ENCODE measurements at regions not wholly inside any gene's neighbourhood (a gene's known extent, or its start where the extent isn't known, plus 50 kb on each side); places are given as distances from the start of the nearest gene placed in this dataset.

GRCh38 chr2:15681089-15681885 lies 89.6 kb downstream of the DDX1 start:
- no peak for DNase-seq
- Histone ChIP-seq H3K27me3 (ENCODE audit: insufficient read depth, low read depth, severe bottlenecking) (no peaks in the 10 kb centered on the region), H3K27ac (no peak overlapping the region), H3K4me3 (ENCODE audit: low read depth, low read length) (no peak overlapping the region), H3K9me3 (ENCODE audit: severe bottlenecking) (peaks cover 5% of the 10 kb centered on the region), H3K36me3 (no peaks in the 10 kb centered on the region)
- TF ChIP-seq CTCF (IDR thresholded peaks at IDR 0.05; ENCODE audit: low read depth, low read length), result no peak

GRCh38 chr2:15682354-15682753 lies 90.7 kb downstream of the DDX1 start:
- TF ChIP-seq CTCF (IDR thresholded peaks at IDR 0.05; ENCODE audit: low read depth, low read length), result no peak
- Histone ChIP-seq H3K9me3 (ENCODE audit: severe bottlenecking) (peaks cover 5% of the 10 kb centered on the region), H3K27me3 (ENCODE audit: insufficient read depth, low read depth, severe bottlenecking) (no peaks in the 10 kb centered on the region), H3K4me3 (ENCODE audit: low read depth, low read length) (no peak overlapping the region), H3K36me3 (no peaks in the 10 kb centered on the region), H3K27ac (no peak overlapping the region)
- DNase-seq, result no peak

GRCh38 chr2:15684161-15685039 lies 92.7 kb downstream of the DDX1 start:
- Histone ChIP-seq H3K9me3 (ENCODE audit: severe bottlenecking) (peaks cover 4% of the 10 kb centered on the region), H3K27ac (no peak overlapping the region), H3K36me3 (no peaks in the 10 kb centered on the region), H3K27me3 (ENCODE audit: insufficient read depth, low read depth, severe bottlenecking) (no peaks in the 10 kb centered on the region), H3K4me3 (ENCODE audit: low read depth, low read length) (no peak overlapping the region)
- DNase-seq, result no peak
- TF ChIP-seq CTCF (IDR thresholded peaks at IDR 0.05; ENCODE audit: low read depth, low read length), result no peak

- Histone ChIP-seq H3K27ac (no peak overlapping the region), H3K4me3 (ENCODE audit: low read depth, low read length) (no peak overlapping the region), H3K9me3 (ENCODE audit: severe bottlenecking) (peaks cover 3% of the 10 kb centered on the region), H3K27me3 (ENCODE audit: insufficient read depth, low read depth, severe bottlenecking) (no peaks in the 10 kb centered on the region), H3K36me3 (no peaks in the 10 kb centered on the region)
- DNase-seq, result no peak
- no peak for TF ChIP-seq CTCF (IDR thresholded peaks at IDR 0.05; ENCODE audit: low read depth, low read length)
These were observed 93.5 kb downstream of the DDX1 start for GRCh38 chr2:15685143-15685542.

- Histone ChIP-seq H3K9me3 (ENCODE audit: severe bottlenecking) (no peaks in the 10 kb centered on the region), H3K27me3 (ENCODE audit: insufficient read depth, low read depth, severe bottlenecking) (no peaks in the 10 kb centered on the region), H3K4me3 (ENCODE audit: low read depth, low read length) (no peak overlapping the region), H3K27ac (no peak overlapping the region), H3K36me3 (no peaks in the 10 kb centered on the region)
- TF ChIP-seq CTCF (IDR thresholded peaks at IDR 0.05; ENCODE audit: low read depth, low read length), result no peak
- no peak for DNase-seq
These were observed 95.0 kb downstream of the DDX1 start for GRCh38 chr2:15686643-15687042.
